Panc1 (cell line): ENCODE measurements at regions not wholly inside any gene's neighbourhood (a gene's known extent, or its start where the extent isn't known, plus 50 kb on each side); places are given as distances from the start of the nearest gene placed in this dataset.
A peak's percentile ranks its signal among the peaks of the same experiment; 100 is the strongest.

Source experiments
- ATAC-seq: fragments of 200-7000 bp; cut with Tn5 transposase; 2 replicates; pipeline ENCODE4 v1.9.1; 2020; ENCODE audit warnings: mild to moderate bottlenecking, moderate library complexity
- BruUV-seq: library from RNA; stranded (reverse); fragments of 400-500 nt; replicated peaks from 2 replicates; lab custom pipeline; 2021; lab: Mats Ljungman, UMichigan
- CTCF ChIA-PET: fragments of 300-600 bp; sonication (Branson Sonifier 250); formaldehyde crosslinking; loops from one replicate; lab custom pipeline; 2022; ENCODE audit warnings: antibody characterized with exemption; lab: Charles Lee
- POLR2A ChIA-PET: fragments of 300-600 bp; sonication (Branson Sonifier 250); formaldehyde crosslinking; loops from one replicate; lab custom pipeline; 2022; ENCODE audit warnings: antibody characterized with exemption; lab: Charles Lee
- DNase-seq: peaks from one replicate; pipeline ENCODE4 v3.0.0-alpha.2; 2010; ENCODE audit warnings: low read depth, low spot score
- H3K27ac ChIP-seq: 2 replicates; pipeline ENCODE4 v1.5.1; 2011; ENCODE audit warnings: mild to moderate bottlenecking, low read length, inconsistent platforms
- H3K27me3 ChIP-seq: fragments of 200-500 bp; sonication (Bioruptor generic); 2 replicates; pipeline ENCODE4 v1.6.0; 2014; ENCODE audit warnings: low read length, inconsistent platforms; ENCODE audit not compliant: control insufficient read depth, insufficient read depth
- H3K36me3 ChIP-seq: fragments of 200-500 bp; sonication (Bioruptor generic); 2 replicates; pipeline ENCODE4 v1.5.1; 2014; ENCODE audit warnings: inconsistent platforms, mild to moderate bottlenecking, low read length, moderate library complexity; ENCODE audit not compliant: control insufficient read depth, insufficient read depth
- H3K4me1 ChIP-seq: 2 replicates; pipeline ENCODE4 v1.5.1; 2011; ENCODE audit warnings: inconsistent platforms, mild to moderate bottlenecking, low read length, moderate library complexity; ENCODE audit not compliant: control insufficient read depth, insufficient read depth
- H3K4me3 ChIP-seq, 2 experiments: 2 replicates each; pipeline ENCODE4 v1.5.1; 2011 to 2012; ENCODE audit warnings: low read depth in 2 of 2, low read length in 2 of 2, mild to moderate bottlenecking in 2 of 2, inconsistent platforms in 1 of 2, moderate library complexity in 1 of 2
- H3K9me3 ChIP-seq: fragments of 200-500 bp; sonication (Bioruptor generic); 2 replicates; pipeline ENCODE4 v1.5.1; 2014; ENCODE audit warnings: low read depth, mild to moderate bottlenecking, inconsistent platforms, low read length, moderate library complexity; ENCODE audit not compliant: control insufficient read depth, insufficient read depth
- CTCF ChIP-seq: fragments of 450-650 bp; IDR thresholded peaks from 2 replicates; pipeline ENCODE4 v1.5.1; 2017; ENCODE audit warnings: mild to moderate bottlenecking
- POLR2AphosphoS5 ChIP-seq: IDR thresholded peaks from 2 replicates; pipeline ENCODE4 v1.6.1; 2012; ENCODE audit warnings: mild to moderate bottlenecking, low read depth, low read length, moderate library complexity
- TCF7L2 ChIP-seq: IDR thresholded peaks from 2 replicates; pipeline ENCODE4 v1.6.1; 2011; ENCODE audit warnings: mild to moderate bottlenecking, low read depth, low read length, inconsistent platforms
- in situ Hi-C: cut with HindIII; loops from 2 replicates; pipeline ENCODE4 v1.10.0; 2016; ENCODE audit warnings: low sequenced_read_pairs, low pct_unique_long_range_greater_than_20kb
- intact Hi-C: fragments of 100-400 bp; cut with micrococcal nuclease; formaldehyde crosslinking; loops from one replicate; pipeline ENCODE4 v1.10.0; 2022; ENCODE audit not compliant: unreplicated experiment
- TF ChIP-seq, protein P1 (sequence below), 2 experiments: IDR thresholded peaks; 2 replicates each; pipeline ENCODE4 v1.6.1; 2011 to 2012; ENCODE audit warnings: low read depth in 2 of 2, control low read depth in 1 of 2, low read length in 1 of 2, mild to moderate bottlenecking in 1 of 2, moderate library complexity in 1 of 2; ENCODE audit not compliant: insufficient read depth in 1 of 2

DNA sequence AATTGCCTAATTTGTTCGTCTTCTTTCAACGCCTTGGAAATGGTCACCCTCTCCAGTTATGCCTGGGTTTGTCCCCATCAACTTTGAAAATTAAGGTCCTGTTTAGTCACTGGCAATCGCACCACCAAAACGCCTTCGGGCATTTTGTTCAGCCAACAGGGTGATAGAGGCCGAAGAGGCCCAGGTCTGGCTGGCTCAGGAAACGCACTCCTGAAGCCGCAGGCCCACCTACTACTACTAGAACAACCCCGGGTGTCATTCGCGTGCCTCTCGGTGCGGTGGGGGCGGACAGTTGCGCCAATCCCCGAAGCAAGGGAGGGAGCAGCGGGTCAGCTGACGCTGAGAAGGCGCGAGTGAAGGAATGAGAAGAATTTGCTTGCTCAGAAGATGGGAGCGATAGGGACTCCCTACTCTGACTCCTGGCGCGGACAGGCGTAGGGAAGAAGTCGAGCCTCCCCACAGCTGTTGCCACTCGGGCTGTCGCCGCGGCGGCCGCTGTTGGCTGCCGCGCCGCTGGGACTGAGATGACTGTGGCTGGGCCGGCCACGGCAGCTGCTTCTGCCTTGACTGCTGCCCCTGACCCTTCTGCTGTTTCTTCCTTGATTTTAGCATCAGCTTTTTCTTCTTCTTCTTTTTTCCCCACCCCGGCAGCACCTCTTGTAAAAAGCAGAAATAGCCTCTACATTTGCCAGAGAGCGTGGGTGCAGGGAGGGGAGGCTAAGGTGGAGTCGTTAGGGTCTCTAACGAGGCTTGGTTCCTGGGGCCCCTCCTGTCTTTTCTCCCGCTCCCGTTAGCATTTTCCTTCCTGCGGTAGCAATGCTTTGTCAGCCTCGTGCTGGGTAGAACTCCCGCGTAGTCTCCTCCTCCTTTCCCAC lies 387.6 kb downstream of the FIGN start:
- POLR2A ChIA-PET: interaction anchor here (0.6 to 0.8 kb wide), 5 partner anchors 11 to 389 kb away, joined by 3 to 14 read pairs (median 5); no protein-coding TSS in a partner anchor
- in situ Hi-C loops (no loop called here), intact Hi-C loops (loop anchor here (2.0 to 10.0 kb wide), 5 partner anchors 156 to 1087 kb away; partner anchors contain the start of gene FIGN)
- ATAC-seq (peak; percentile 93), DNase-seq (peak; percentile 87)
- Histone ChIP-seq H3K4me1 (peaks cover 36% of the 10 kb centered on the region), H3K27ac (peak overlapping the region; percentile 100), H3K4me3 (peak overlapping the region; percentile 43 to 65), H3K27me3 (no peaks in the 10 kb centered on the region), H3K36me3 (no peaks in the 10 kb centered on the region), H3K9me3 (no peaks in the 10 kb centered on the region; the same call in 1 of the 2 replicates)
- peak; percentile 43; the same call in 1 of the 2 replicates for TF ChIP-seq TCF7L2
- TF ChIP-seq POLR2AphosphoS5: peak; percentile 85
- no peak for TF ChIP-seq CTCF
- TF ChIP-seq, protein P1, sequence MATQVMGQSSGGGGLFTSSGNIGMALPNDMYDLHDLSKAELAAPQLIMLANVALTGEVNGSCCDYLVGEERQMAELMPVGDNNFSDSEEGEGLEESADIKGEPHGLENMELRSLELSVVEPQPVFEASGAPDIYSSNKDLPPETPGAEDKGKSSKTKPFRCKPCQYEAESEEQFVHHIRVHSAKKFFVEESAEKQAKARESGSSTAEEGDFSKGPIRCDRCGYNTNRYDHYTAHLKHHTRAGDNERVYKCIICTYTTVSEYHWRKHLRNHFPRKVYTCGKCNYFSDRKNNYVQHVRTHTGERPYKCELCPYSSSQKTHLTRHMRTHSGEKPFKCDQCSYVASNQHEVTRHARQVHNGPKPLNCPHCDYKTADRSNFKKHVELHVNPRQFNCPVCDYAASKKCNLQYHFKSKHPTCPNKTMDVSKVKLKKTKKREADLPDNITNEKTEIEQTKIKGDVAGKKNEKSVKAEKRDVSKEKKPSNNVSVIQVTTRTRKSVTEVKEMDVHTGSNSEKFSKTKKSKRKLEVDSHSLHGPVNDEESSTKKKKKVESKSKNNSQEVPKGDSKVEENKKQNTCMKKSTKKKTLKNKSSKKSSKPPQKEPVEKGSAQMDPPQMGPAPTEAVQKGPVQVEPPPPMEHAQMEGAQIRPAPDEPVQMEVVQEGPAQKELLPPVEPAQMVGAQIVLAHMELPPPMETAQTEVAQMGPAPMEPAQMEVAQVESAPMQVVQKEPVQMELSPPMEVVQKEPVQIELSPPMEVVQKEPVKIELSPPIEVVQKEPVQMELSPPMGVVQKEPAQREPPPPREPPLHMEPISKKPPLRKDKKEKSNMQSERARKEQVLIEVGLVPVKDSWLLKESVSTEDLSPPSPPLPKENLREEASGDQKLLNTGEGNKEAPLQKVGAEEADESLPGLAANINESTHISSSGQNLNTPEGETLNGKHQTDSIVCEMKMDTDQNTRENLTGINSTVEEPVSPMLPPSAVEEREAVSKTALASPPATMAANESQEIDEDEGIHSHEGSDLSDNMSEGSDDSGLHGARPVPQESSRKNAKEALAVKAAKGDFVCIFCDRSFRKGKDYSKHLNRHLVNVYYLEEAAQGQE (IDR thresholded peaks at IDR 0.05; ENCODE audit: insufficient read depth in 1 of 2, low read depth in 2 of 2, low read length in 1 of 2): no peak
- CTCF ChIA-PET: no interaction called here
- BruUV-seq: no TSS peak

DNA sequence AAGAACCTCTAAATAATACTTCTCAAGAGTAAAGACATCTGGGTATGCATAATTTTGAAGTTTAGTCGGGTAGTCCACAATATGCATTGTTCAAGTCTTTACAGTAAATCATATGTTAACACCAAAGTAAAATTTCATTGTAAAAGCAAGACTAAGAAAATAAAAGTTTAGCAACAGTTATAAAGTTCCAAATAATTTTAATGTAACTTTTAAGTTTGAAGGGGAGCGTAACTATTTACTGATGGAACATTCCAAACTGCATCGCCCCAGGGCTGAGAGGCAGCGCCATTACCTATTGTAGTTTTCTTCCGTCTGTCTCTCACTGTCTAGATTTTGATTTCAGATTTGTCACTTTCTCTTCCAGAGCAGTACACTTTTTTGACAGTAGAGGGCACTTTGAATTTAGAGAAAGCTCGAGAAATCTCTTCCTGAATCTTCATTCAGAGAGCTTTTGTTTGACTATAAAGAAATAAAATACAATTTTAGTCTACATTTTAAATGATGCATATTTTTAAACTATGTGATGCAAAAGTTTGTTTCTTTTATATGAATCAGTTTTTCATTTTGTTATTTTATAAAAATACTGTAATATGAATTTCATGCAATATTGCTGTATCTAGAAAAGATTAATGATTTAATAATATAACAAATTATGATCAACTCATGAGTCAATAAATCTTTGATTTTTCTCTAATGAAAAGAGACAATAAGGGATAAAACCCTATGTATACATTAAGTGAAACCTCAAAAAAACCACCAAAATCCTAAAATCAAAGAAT lies 389.8 kb downstream of the FIGN start:
- peaks cover 36% of the 10 kb centered on the region for H3K4me1 ChIP-seq
- POLR2A ChIA-PET: no interaction called here
- no peak for ATAC-seq

More for the DNA sequence above, 389.8 kb downstream of the FIGN start:
- Histone ChIP-seq H3K36me3 (no peaks in the 10 kb centered on the region), H3K4me3 (no peak overlapping the region), H3K9me3 (no peaks in the 10 kb centered on the region), H3K27ac (peak overlapping the region; percentile 100), H3K27me3 (no peaks in the 10 kb centered on the region)
- intact Hi-C loops (loop anchor here (2.0 to 10.0 kb wide), 4 partner anchors 154 to 1089 kb away; partner anchors contain the start of gene FIGN), in situ Hi-C loops (no loop called here)
- no TSS peak for BruUV-seq
- CTCF ChIA-PET: interaction anchor here (0.6 to 0.8 kb wide), 2 partner anchors 164 to 619 kb away, joined by 3 read pairs; no protein-coding TSS in a partner anchor
- no peak for TF ChIP-seq TCF7L2
- TF ChIP-seq, protein P1 (IDR thresholded peaks at IDR 0.05; ENCODE audit: insufficient read depth in 1 of 2, low read depth in 2 of 2, low read length in 1 of 2): no peak
- peak; percentile 76; the same call in 1 of the 2 replicates for TF ChIP-seq CTCF
- TF ChIP-seq POLR2AphosphoS5: peak; percentile 25; the same call in 1 of the 2 replicates
- peak; percentile 81 for DNase-seq
